GM23338 (cell line): ENCODE measurements at regions not wholly inside any gene's neighbourhood (a gene's known extent, or its start where the extent isn't known, plus 50 kb on each side); places are given as distances from the start of the nearest gene placed in this dataset.

Experiments
- ATAC-seq: fragments of 200-7000 bp; cut with Tn5 transposase; 3 replicates; pipeline ENCODE4 v1.9.1; 2020
- DNase-seq: peaks from one replicate; pipeline ENCODE4 v3.0.0-alpha.2; 2015; ENCODE audit warnings: low spot score
- H2AFZ ChIP-seq: fragments of 200-600 bp; sonication (generic); 2 replicates; pipeline ENCODE4 v1.8.0; 2016; ENCODE audit warnings: antibody characterized with exemption, mild to moderate bottlenecking, moderate library complexity
- H3F3A ChIP-seq: fragments of 200-600 bp; sonication (generic); replicated peaks from 2 replicates; pipeline ENCODE4 v1.8.0; 2017; ENCODE audit warnings: antibody characterized with exemption, mixed run types, low read depth
- H3K27ac ChIP-seq: fragments of 200-600 bp; sonication (generic); 2 replicates; pipeline ENCODE4 v1.6.1; 2016; ENCODE audit warnings: low read depth
- H3K27me3 ChIP-seq: fragments of 200-600 bp; sonication (generic); 2 replicates; pipeline ENCODE4 v1.8.0; 2016; ENCODE audit warnings: mild to moderate bottlenecking, mixed run types, moderate library complexity; ENCODE audit not compliant: insufficient read depth
- H3K36me3 ChIP-seq: fragments of 200-600 bp; sonication (generic); 2 replicates; pipeline ENCODE4 v1.8.0; 2016; ENCODE audit warnings: mild to moderate bottlenecking; ENCODE audit not compliant: insufficient read depth
- H3K4me1 ChIP-seq: fragments of 200-600 bp; sonication (generic); 2 replicates; pipeline ENCODE4 v1.8.0; 2016; ENCODE audit warnings: mild to moderate bottlenecking, moderate library complexity; ENCODE audit not compliant: insufficient read depth
- H3K4me2 ChIP-seq: fragments of 200-600 bp; sonication (generic); 2 replicates; pipeline ENCODE4 v1.7.1; 2017; ENCODE audit warnings: mixed run types
- H3K4me3 ChIP-seq: fragments of 200-600 bp; sonication (generic); 2 replicates; pipeline ENCODE4 v1.6.1; 2016; ENCODE audit warnings: mixed run types
- H3K79me2 ChIP-seq: fragments of 200-600 bp; sonication (generic); replicated peaks from 2 replicates; pipeline ENCODE4 v1.8.0; 2017; ENCODE audit warnings: mild to moderate bottlenecking; ENCODE audit not compliant: insufficient read depth
- H3K9me2 ChIP-seq: fragments of 200-600 bp; sonication (generic); 2 replicates; pipeline ENCODE4 v1.8.0; 2017; ENCODE audit not compliant: insufficient read depth
- H4K20me1 ChIP-seq: fragments of 200-600 bp; sonication (generic); replicated peaks from 2 replicates; pipeline ENCODE4 v1.8.0; 2017; ENCODE audit warnings: mild to moderate bottlenecking; ENCODE audit not compliant: insufficient read depth
- H3K27ac Mint-ChIP-seq: 2 replicates; pipeline ENCODE4 v1.8.0; 2020; ENCODE audit warnings: inconsistent platforms, mild to moderate bottlenecking, moderate library complexity, mixed read lengths
- H3K27me3 Mint-ChIP-seq: 3 replicates; pipeline ENCODE4 v1.8.0; 2022; ENCODE audit warnings: low read depth, mild to moderate bottlenecking, moderate library complexity, mixed read lengths, inconsistent platforms; ENCODE audit not compliant: insufficient read depth, poor library complexity
- H3K36me3 Mint-ChIP-seq: 3 replicates; pipeline ENCODE4 v1.8.0; 2021; ENCODE audit warnings: low read depth, mild to moderate bottlenecking, inconsistent platforms, moderate library complexity, mixed read lengths
- H3K4me1 Mint-ChIP-seq: 3 replicates; pipeline ENCODE4 v1.8.0; 2020; ENCODE audit warnings: mild to moderate bottlenecking, inconsistent platforms, mixed read lengths
- H3K4me3 Mint-ChIP-seq: 3 replicates; pipeline ENCODE4 v1.8.0; 2021; ENCODE audit warnings: moderate library complexity, mild to moderate bottlenecking, inconsistent platforms, mixed read lengths
- H3K9me3 Mint-ChIP-seq: 3 replicates; pipeline ENCODE4 v1.8.0; 2020; ENCODE audit warnings: moderate library complexity, mild to moderate bottlenecking, inconsistent platforms, mixed read lengths
- CREB1 ChIP-seq: fragments of 250-450 bp; sonication (Bioruptor Pico); IDR thresholded peaks from 2 replicates; pipeline ENCODE4 v1.5.0; 2020; ENCODE audit warnings: low read depth, mild to moderate bottlenecking, moderate library complexity
- EZH2 ChIP-seq: fragments of 200-600 bp; sonication (generic); IDR thresholded peaks from one replicate; pipeline ENCODE4 v1.8.0; 2017; ENCODE audit warnings: antibody characterized with exemption, mild to moderate bottlenecking, low read depth; ENCODE audit not compliant: unreplicated experiment
- EZH2phosphoT487 ChIP-seq: fragments of 200-600 bp; sonication (generic); IDR thresholded peaks from one replicate; pipeline ENCODE4 v1.8.1; 2018; ENCODE audit warnings: antibody characterized with exemption; ENCODE audit not compliant: unreplicated experiment
- NANOG ChIP-seq: IDR thresholded peaks from 2 replicates; pipeline ENCODE4 v1.6.1; 2016; ENCODE audit warnings: antibody characterized with exemption, borderline replicate concordance
- POLR2AphosphoS5 ChIP-seq: IDR thresholded peaks from 2 replicates; pipeline ENCODE4 v1.6.1; 2016; ENCODE audit warnings: antibody characterized with exemption, low read depth
- STAT1 ChIP-seq: IDR thresholded peaks from one replicate; pipeline ENCODE4 v1.6.1; 2016; ENCODE audit warnings: antibody characterized with exemption; ENCODE audit not compliant: unreplicated experiment
- ZNF114 ChIP-seq: fragments of 250-450 bp; sonication (Bioruptor Pico); IDR thresholded peaks from 2 replicates; pipeline ENCODE4 v1.5.0; 2020; ENCODE audit warnings: mild to moderate bottlenecking, moderate library complexity
- ZNF331 ChIP-seq: fragments of 250-450 bp; sonication (Bioruptor Pico); IDR thresholded peaks from 2 replicates; pipeline ENCODE4 v1.5.0; 2020; ENCODE audit warnings: low read depth, mild to moderate bottlenecking, moderate library complexity
- TF ChIP-seq, protein P1 (sequence below): IDR thresholded peaks from 2 replicates; pipeline ENCODE4 v1.6.1; 2016; ENCODE audit warnings: antibody characterized with exemption
- TF ChIP-seq, protein P2 (sequence below), 2 experiments: fragments of 200-600 bp in 1 of 2; sonication (generic) in 1 of 2; conservative IDR thresholded peaks; 2 replicates each; pipeline versions ENCODE4 v1.5.1 to v1.6.1; 2016 to 2017; ENCODE audit warnings: antibody characterized with exemption in 2 of 2, low read depth in 2 of 2, mild to moderate bottlenecking in 2 of 2, moderate library complexity in 1 of 2
- TF ChIP-seq, protein P3 (sequence below): IDR thresholded peaks from one replicate; pipeline ENCODE4 v1.6.1; 2018; ENCODE audit warnings: antibody characterized with exemption; ENCODE audit not compliant: unreplicated experiment

DNA sequence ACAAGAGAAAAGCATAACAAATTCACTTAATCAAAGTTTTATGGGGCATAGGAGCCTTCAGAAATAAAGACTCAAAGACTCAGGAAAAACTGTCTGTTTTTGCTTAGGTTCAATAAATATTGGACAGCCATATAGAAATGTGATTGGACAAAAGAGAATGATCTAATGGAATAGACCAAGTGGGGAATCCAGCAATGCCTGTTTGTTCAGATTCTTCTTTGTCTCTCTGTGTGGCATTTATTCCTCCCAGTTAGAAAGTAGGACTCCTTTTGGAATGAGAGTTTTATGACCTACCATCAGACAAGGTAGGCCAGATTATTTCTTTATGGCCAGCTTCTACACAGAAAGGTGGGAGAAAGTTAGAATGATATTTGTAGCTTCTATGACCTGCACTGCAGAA lies 1460.1 kb downstream of the OTOL1 start (continued):
- TF ChIP-seq ZNF331: no peak
- TF ChIP-seq EZH2phosphoT487: no peak
- TF ChIP-seq STAT1: no peak
- TF ChIP-seq, protein P1, sequence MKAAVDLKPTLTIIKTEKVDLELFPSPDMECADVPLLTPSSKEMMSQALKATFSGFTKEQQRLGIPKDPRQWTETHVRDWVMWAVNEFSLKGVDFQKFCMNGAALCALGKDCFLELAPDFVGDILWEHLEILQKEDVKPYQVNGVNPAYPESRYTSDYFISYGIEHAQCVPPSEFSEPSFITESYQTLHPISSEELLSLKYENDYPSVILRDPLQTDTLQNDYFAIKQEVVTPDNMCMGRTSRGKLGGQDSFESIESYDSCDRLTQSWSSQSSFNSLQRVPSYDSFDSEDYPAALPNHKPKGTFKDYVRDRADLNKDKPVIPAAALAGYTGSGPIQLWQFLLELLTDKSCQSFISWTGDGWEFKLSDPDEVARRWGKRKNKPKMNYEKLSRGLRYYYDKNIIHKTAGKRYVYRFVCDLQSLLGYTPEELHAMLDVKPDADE: no peak
- TF ChIP-seq EZH2: no peak
- TF ChIP-seq, protein P2, sequence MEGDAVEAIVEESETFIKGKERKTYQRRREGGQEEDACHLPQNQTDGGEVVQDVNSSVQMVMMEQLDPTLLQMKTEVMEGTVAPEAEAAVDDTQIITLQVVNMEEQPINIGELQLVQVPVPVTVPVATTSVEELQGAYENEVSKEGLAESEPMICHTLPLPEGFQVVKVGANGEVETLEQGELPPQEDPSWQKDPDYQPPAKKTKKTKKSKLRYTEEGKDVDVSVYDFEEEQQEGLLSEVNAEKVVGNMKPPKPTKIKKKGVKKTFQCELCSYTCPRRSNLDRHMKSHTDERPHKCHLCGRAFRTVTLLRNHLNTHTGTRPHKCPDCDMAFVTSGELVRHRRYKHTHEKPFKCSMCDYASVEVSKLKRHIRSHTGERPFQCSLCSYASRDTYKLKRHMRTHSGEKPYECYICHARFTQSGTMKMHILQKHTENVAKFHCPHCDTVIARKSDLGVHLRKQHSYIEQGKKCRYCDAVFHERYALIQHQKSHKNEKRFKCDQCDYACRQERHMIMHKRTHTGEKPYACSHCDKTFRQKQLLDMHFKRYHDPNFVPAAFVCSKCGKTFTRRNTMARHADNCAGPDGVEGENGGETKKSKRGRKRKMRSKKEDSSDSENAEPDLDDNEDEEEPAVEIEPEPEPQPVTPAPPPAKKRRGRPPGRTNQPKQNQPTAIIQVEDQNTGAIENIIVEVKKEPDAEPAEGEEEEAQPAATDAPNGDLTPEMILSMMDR (conservative IDR thresholded peaks at IDR 0.05; ENCODE audit: low read depth in 2 of 2): no peak
- no peak for TF ChIP-seq CREB1 (CRISPR knock-in tag)
- no peak for TF ChIP-seq ZNF114 (CRISPR knock-in tag)
- TF ChIP-seq, protein P3, sequence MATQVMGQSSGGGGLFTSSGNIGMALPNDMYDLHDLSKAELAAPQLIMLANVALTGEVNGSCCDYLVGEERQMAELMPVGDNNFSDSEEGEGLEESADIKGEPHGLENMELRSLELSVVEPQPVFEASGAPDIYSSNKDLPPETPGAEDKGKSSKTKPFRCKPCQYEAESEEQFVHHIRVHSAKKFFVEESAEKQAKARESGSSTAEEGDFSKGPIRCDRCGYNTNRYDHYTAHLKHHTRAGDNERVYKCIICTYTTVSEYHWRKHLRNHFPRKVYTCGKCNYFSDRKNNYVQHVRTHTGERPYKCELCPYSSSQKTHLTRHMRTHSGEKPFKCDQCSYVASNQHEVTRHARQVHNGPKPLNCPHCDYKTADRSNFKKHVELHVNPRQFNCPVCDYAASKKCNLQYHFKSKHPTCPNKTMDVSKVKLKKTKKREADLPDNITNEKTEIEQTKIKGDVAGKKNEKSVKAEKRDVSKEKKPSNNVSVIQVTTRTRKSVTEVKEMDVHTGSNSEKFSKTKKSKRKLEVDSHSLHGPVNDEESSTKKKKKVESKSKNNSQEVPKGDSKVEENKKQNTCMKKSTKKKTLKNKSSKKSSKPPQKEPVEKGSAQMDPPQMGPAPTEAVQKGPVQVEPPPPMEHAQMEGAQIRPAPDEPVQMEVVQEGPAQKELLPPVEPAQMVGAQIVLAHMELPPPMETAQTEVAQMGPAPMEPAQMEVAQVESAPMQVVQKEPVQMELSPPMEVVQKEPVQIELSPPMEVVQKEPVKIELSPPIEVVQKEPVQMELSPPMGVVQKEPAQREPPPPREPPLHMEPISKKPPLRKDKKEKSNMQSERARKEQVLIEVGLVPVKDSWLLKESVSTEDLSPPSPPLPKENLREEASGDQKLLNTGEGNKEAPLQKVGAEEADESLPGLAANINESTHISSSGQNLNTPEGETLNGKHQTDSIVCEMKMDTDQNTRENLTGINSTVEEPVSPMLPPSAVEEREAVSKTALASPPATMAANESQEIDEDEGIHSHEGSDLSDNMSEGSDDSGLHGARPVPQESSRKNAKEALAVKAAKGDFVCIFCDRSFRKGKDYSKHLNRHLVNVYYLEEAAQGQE: no peak

DNA sequence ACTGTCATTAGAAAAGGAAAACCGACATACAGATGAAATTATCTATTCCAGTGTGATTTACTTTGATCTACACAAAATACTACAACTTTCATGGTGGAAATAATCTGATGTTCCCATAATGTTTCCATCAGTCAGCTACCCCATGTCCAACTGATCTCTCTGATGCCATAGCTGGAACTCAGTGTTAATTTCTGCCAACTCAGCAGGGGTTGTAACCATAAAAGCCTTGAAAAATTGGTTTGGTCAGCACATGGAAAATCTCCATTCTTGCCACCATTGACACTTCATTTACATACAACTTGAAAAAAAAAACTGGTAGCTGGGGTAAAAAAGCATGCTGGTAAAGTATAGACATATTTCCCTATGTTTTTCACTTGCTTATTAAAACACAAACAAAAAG lies 1463.7 kb downstream of the OTOL1 start:
- H3F3A ChIP-seq: no peaks in the 10 kb centered on the region
- H3K4me1 Mint-ChIP-seq: peaks cover 2% of the 10 kb centered on the region; the same call in 1 of the 3 replicates
- no peak overlapping the region for H3K4me3 Mint-ChIP-seq
- no peak overlapping the region for H2AFZ ChIP-seq
- H3K4me3 ChIP-seq: no peak overlapping the region
- no peaks in the 10 kb centered on the region for H3K27me3 Mint-ChIP-seq
- no peaks in the 10 kb centered on the region for H3K36me3 ChIP-seq
- no peak overlapping the region for H3K27ac ChIP-seq
- H3K9me2 ChIP-seq: no peaks in the 10 kb centered on the region
- ATAC-seq: no peak
- no peak overlapping the region for H3K27ac Mint-ChIP-seq
- no peak overlapping the region for H3K4me2 ChIP-seq
- DNase-seq: no peak
- H3K4me1 ChIP-seq: no peaks in the 10 kb centered on the region
- peaks cover 3% of the 10 kb centered on the region; the same call in 1 of the 3 replicates for H3K36me3 Mint-ChIP-seq
- no peaks in the 10 kb centered on the region for H4K20me1 ChIP-seq
- H3K27me3 ChIP-seq: no peaks in the 10 kb centered on the region
- peaks cover 7% of the 10 kb centered on the region; the same call in 1 of the 3 replicates for H3K9me3 Mint-ChIP-seq
- no peaks in the 10 kb centered on the region for H3K79me2 ChIP-seq
- no peak for TF ChIP-seq POLR2AphosphoS5
- no peak for TF ChIP-seq NANOG
- TF ChIP-seq, protein P1: no peak
- TF ChIP-seq CREB1 (CRISPR knock-in tag): no peak
- no peak for TF ChIP-seq EZH2
- no peak for TF ChIP-seq EZH2phosphoT487
- TF ChIP-seq ZNF114 (CRISPR knock-in tag): no peak
